NCI-H1105 treated with DMSO at 0.1 percent for 48 hours (cell line): ENCODE measurements at regions not wholly inside any gene's neighbourhood (a gene's known extent, or its start where the extent isn't known, plus 50 kb on each side); places are given as distances from the start of the nearest gene placed in this dataset.
"Not testable (repeated sequence)": the region's sequence is repeated elsewhere in the genome, so short reads cannot be mapped to it uniquely, and the experiment has no call there.

Experiments used
- DNase-seq: peaks from one replicate; lab custom pipeline; 2025; lab: John Stamatoyannopoulos, UW

- DNase-seq: no peak
Observed at GRCh38 chr7:15143936-15144335, 241.4 kb upstream of the DGKB start.

- DNase-seq: no peak
Observed at GRCh38 chr7:15143121-15143520, 240.6 kb upstream of the DGKB start.

- no peak for DNase-seq
Observed at GRCh38 chr7:15140431-15140830, 237.9 kb upstream of the DGKB start.

DNA sequence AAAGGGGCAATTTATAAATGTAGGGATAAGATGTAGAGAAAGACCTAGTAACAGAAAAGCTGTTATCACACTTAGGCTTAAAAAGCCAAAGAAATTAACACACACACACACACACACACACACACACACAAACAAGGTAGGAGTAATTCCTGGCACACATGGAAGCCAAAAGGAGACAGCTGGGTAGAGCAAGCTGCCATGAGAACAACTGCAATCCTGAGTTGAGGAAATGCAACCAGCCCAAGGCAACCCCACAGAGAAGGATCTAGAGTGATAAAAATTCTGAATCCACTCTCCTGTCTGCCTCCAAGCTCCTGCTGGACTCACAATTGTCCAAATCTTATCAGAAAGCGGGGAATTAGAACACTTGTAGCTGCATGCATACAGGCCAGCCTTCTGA lies 229.1 kb upstream of the DGKB start:
- no peak for DNase-seq

- DNase-seq: no peak
Observed at GRCh38 chr7:15130666-15131541, 228.4 kb upstream of the DGKB start.

DNA sequence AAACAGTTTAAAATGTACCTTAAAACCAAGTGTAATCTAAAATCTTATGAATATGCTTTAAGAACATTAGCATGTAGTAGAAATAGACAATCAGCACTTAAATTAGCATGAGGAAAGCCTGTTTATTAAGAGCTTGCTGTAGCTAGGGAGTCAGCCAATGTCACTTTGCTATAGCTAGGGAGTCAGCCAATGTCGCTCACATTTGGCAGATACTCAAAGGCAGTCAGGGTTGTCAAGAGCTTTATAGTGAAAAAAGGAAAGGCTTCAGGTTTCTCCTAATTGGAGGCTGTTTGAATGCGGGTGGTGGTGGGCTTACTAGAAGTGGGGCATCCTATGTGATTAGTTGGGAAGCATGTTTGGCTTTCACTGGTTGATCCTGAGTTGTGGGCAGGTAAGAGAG lies 226.2 kb upstream of the DGKB start:
- DNase-seq: peak; percentile 99

GRCh38 chr7:15126653-15127052 lies 224.1 kb upstream of the DGKB start:
- DNase-seq: not testable (repeated sequence)

DNA sequence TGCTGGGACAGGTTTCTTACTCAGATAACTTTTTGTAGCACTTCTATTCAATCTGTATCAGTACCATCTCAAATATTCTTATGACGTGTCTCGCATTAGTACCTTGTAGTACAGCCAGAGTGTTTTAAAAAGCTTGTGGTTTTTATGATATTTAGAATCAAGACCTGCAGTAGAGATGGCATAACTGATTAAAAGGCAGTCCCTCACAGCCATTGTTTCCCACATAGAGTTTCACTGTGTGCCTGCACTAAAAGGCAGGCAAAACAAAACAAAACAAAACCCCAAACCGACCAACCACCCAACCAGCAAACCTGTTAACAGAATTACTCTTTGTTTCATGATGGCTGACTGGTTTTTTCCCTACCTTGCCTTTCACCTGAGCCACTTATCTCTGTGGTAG lies 221.3 kb upstream of the DGKB start:
- DNase-seq: no peak

- DNase-seq: no peak
Observed at GRCh38 chr7:15113752-15114151, 211.2 kb upstream of the DGKB start.

DNA sequence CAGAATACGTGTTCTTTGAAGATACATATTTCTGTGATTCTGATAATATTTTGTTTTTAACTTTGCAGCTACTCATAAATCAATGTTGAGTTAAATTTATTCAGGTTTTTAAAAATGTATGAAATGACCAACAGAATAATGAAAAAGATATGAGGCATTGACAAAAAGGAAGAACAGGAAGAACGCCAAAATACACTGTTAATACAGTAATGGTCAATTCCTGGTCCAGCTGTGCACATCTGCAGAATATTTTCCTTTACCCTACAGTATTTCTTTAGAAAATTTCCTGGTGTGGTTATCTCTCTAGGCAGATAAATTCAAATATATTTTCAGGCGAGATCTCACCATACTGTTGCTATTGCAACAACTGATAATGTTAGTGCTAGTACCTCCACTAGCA lies 203.2 kb upstream of the DGKB start:
- no peak for DNase-seq

DNA sequence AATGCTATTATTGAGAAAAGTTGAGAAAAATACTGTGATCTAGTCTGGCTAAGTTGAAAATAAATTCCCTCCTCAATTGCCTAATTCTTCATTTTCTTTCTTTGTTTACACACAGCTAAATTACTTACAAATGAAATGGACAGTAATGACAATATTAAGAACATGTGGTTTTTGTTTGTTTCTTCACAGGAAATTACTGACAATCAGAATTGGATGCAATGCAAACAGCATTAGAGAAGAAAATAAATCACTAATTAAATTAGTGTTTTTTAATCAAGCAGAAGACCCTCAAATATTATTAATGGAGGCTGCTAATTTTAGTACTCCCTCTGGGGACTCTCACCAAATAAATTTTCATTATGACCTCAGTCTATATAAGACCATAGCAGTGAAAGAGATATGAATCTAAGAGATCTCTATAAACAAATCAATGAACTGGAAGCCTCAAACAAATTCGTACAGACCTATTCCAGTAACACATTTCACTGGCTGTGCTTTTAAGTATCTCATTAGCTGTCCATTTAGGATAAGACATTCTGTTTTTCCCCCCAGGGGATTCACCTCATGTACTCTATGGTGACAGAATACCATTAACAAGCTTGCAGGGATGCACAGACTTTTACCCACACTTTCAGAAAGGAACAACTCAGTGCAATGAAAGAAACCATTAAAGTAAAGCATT lies 202.0 kb upstream of the DGKB start:
- peak; percentile 90 for DNase-seq

- no peak for DNase-seq
Observed at GRCh38 chr7:15099074-15099473, 196.5 kb upstream of the DGKB start.

- no peak for DNase-seq
Observed at GRCh38 chr7:15096853-15097252, 194.3 kb upstream of the DGKB start.

DNA sequence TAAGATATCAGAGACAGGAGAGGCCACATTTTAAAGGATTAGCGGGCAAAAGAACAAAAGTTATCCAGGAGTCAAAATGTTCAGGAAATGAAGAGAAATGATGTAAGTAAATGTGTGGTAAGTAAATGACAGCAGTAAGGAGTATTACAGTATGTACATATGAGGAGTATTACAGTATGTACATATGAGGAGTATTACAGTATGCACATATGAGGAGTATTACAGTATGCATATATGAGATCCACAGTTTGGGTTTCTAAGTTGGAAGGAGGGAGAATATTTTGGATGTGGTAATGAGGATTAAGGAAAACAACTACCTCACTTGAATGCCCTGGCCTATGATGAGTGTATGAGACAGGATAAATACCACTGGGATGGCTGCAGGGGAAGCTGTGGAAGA lies 192.4 kb upstream of the DGKB start:
- DNase-seq: no peak

DNA sequence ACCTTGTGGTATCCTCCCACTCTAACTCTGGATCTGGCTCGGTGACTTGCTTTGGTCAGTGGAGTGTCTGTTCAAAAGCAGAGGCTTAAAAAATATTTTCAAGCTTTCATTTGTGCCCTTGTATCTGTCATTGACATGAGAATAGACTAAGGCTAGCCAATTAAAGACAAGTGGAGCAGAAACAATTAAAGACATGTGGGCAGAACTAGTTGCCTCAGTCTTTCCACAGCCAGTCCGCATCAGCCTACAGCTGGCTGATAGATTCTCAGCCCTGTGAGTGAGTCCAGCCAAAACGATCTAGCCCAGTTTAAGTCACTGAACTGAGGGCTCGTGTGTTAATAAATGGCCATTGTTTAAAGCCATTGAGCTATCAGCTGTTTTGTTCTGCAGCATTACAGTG lies 185.2 kb upstream of the DGKB start:
- no peak for DNase-seq

DNA sequence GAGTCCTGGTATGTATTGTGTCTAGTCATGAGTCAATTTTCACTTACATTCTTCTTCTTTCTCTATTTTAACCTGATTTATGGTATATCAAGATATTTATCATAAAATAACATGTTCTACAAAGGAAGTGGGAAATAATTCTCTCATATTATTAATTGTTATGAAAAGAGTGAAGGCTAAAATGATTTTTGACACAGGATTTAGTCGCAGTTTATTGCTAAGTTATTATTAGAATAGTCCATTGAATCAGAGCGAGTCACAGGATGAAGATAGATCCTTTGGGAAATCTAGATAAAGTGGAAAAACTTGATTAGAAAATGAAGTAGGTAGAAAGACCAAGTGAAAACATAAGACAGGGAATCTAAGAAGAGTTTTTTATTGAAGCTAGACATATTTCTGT lies 184.3 kb upstream of the DGKB start:
- DNase-seq: no peak

DNA sequence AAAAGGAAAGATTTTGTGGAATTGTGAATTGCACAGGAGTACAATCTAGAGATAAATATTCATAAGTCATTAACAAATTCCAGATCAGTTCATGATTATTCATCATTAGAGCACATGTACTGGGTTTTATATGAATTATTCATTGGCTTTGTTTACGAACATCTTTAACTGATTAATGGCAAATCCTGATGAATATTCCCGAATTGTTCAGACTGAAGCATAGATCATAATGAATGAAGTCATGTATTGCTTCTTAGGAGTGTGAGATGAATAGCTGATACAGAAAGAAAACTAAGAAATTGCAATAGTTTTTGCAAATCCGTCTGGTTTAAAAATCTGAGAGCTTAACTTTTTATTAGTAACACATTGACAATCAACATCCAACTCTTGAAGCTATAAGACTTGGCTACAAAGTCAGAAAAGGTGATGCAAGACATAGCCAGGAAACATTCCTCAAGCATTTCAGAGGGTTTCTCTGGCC lies 183.6 kb upstream of the DGKB start:
- no peak for DNase-seq

DNA sequence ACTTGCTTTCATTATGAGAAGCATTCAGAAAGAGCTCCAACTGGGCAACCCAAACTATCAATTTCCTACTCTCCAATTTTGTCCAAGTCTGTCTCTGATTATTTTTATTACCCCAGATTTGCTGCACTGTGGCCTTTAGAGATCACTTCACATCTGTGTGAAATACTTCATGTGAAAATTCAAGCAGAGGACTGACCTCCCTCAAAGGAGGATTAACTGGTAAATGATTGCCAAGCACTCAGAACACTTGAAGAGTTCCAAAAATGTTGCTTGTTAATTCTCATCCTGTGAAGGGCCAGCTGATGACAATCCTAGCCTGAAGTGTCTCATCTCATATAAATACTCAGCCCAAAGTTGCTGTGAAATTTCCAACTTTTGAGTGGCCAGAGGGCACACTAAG lies 182.8 kb upstream of the DGKB start:
- no peak for DNase-seq

DNA sequence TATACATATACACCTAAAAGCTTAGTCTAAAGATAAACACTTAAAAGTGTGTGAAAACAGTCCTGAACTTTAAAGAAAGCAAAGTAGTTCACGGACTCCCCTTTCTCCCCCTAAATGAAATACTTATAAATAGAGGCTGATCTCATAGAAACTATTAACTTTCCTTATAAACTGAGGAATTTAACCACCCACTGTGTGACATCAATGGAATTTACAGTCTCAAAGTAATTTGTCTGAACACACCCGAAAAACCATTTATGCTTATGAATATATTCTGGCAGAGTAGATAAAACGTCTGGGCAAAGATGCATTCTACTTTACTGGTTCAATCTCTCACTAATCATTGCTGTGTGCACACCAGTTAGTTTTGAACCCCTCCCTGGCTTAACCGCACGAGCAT lies 181.8 kb upstream of the DGKB start:
- DNase-seq: no peak

DNA sequence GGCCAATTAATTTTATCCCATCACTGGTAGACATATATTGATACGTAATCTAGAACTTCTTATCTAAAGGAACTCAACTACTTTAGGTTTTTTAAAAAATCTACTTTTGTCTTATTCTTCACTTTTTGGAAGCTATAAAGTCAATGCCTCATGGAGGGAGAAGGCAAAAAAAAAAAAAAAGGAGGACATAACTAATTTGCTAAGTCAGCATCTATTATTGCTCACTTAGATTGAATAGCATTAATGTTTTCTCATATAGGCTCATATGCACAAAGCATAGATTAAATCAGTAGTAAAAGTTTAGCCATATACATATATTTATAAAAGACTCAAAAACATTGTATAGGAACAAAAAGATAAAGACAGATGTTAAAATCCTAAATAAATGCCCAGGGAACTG lies 179.3 kb upstream of the DGKB start:
- no peak for DNase-seq

GRCh38 chr7:15073301-15073700 lies 170.8 kb upstream of the DGKB start:
- DNase-seq: no peak

- DNase-seq: no peak
Observed at GRCh38 chr7:15068324-15068723, 165.8 kb upstream of the DGKB start.

DNA sequence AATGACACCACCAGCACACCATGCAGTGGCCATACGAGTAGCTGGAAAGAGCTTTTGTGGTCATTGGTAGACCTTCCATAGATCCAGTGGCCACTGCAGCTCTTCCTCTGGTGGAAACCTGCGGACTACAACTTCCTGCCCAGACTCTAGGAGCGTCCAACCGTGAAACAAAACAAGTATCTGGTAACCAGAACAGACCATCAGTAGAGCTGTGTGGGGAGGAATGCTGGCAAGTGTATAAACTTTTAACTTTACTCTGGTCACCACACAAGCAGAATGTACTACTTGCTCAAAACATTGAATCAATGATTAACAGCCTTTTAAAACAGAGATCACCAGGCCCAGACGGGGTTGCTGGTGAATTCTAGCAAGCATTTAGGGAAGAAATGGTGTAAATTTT lies 154.7 kb upstream of the DGKB start:
- no peak for DNase-seq

- DNase-seq: not testable (repeated sequence)
Observed at GRCh38 chr7:15054304-15054703, 151.8 kb upstream of the DGKB start.
